Fibroblast of lung (primary cell): ENCODE measurements at regions not wholly inside any gene's neighbourhood (a gene's known extent, or its start where the extent isn't known, plus 50 kb on each side); places are given as distances from the start of the nearest gene placed in this dataset.

ENCODE experiments used
- DNase-seq, 2 donors: peaks; one replicate each; pipeline versions ENCODE4 v3.0.0 to v3.0.0-alpha.2; 2010; ENCODE audit warnings: low read depth in 2 of 2
- H2AFZ ChIP-seq: 2 replicates; pipeline ENCODE4 v1.5.1; 2012; ENCODE audit warnings: low read length, control low read depth, inconsistent platforms
- H3K27ac ChIP-seq: 2 replicates; pipeline ENCODE4 v1.5.1; 2011; ENCODE audit warnings: low read length, control low read depth; ENCODE audit not compliant: insufficient read depth
- H3K27me3 ChIP-seq: 2 replicates; pipeline ENCODE4 v1.5.1; 2011; ENCODE audit warnings: mild to moderate bottlenecking, low read length; ENCODE audit not compliant: control insufficient read depth, insufficient read depth
- H3K36me3 ChIP-seq: 2 replicates; pipeline ENCODE4 v1.5.1; 2011; ENCODE audit warnings: low read length; ENCODE audit not compliant: control insufficient read depth, insufficient read depth
- H3K4me1 ChIP-seq: 2 replicates; pipeline ENCODE4 v1.5.1; 2011; ENCODE audit warnings: low read length; ENCODE audit not compliant: control insufficient read depth, insufficient read depth; ENCODE audit errors: extremely low read depth
- H3K4me2 ChIP-seq: 2 replicates; pipeline ENCODE4 v1.5.1; 2011; ENCODE audit warnings: low read length, control low read depth; ENCODE audit not compliant: insufficient read depth; ENCODE audit errors: extremely low read depth
- H3K4me3 ChIP-seq, 4 experiments: fragments of 200-600 bp in 1 of 4; sonication (generic) in 1 of 4; replicated peaks in 1 of 4; 2 replicates each; pipeline ENCODE4 v1.5.1; 2011 to 2016; ENCODE audit warnings: low read length in 4 of 4, low read depth in 3 of 4, mild to moderate bottlenecking in 3 of 4, control low read depth in 2 of 4, inconsistent platforms in 1 of 4, mixed read lengths in 1 of 4; ENCODE audit not compliant: insufficient read depth in 1 of 4; ENCODE audit errors: control extremely low read depth in 1 of 4
- H3K79me2 ChIP-seq: 2 replicates; pipeline ENCODE4 v1.5.1; 2012; ENCODE audit warnings: mild to moderate bottlenecking, low read length, inconsistent platforms; ENCODE audit not compliant: control insufficient read depth, insufficient read depth
- H3K9ac ChIP-seq: 2 replicates; pipeline ENCODE4 v1.5.1; 2011; ENCODE audit warnings: mild to moderate bottlenecking, low read length, control low read depth; ENCODE audit not compliant: insufficient read depth
- H3K9me3 ChIP-seq: 2 replicates; pipeline ENCODE4 v1.5.1; 2012; ENCODE audit warnings: low read depth, low read length; ENCODE audit not compliant: control insufficient read depth, insufficient read depth
- H4K20me1 ChIP-seq: 2 replicates; pipeline ENCODE4 v1.5.1; 2011; ENCODE audit warnings: low read length; ENCODE audit not compliant: control insufficient read depth, insufficient read depth; ENCODE audit errors: extremely low read depth
- CTCF ChIP-seq, 2 donors: IDR thresholded peaks in 1 of 2; conservative IDR thresholded peaks in 1 of 2; 1 replicate in 1 of 2; 2 replicates in 1 of 2; pipeline ENCODE4 v1.5.1; 2011 to 2012; ENCODE audit warnings: low read length in 2 of 2, control low read depth in 1 of 2, inconsistent platforms in 1 of 2, low read depth in 1 of 2, mild to moderate bottlenecking in 1 of 2
- EZH2 ChIP-seq: IDR thresholded peaks from 2 replicates; pipeline ENCODE4 v1.5.1; 2012; ENCODE audit warnings: low read length, control low read depth, mild to moderate bottlenecking; ENCODE audit errors: missing control alignments

- Histone ChIP-seq H4K20me1 (no peaks in the 10 kb centered on the region), H3K9me3 (no peaks in the 10 kb centered on the region), H3K27me3 (no peaks in the 10 kb centered on the region), H3K4me3 (no peak overlapping the region), H2AFZ (no peak overlapping the region), H3K9ac (no peak overlapping the region), H3K4me1 (no peaks in the 10 kb centered on the region), H3K27ac (no peak overlapping the region), H3K4me2 (no peak overlapping the region), H3K36me3 (no peaks in the 10 kb centered on the region), H3K79me2 (no peaks in the 10 kb centered on the region)
- no peak for TF ChIP-seq CTCF (conservative IDR thresholded peaks at IDR 0.05 in 1 of 2, IDR thresholded peaks at IDR 0.05 in 1 of 2; ENCODE audit: low read depth in 1 of 2, low read length in 2 of 2)
- TF ChIP-seq EZH2, result no peak
- DNase-seq, result no peak
Observed at GRCh38 chr18:24972577-24972976, 379.4 kb downstream of the ZNF521 start.

GRCh38 chr18:24974431-24974830, 377.5 kb downstream of the ZNF521 start:
- Histone ChIP-seq H3K4me3 (no peak overlapping the region), H3K27ac (no peak overlapping the region), H2AFZ (no peak overlapping the region), H3K79me2 (no peaks in the 10 kb centered on the region), H4K20me1 (no peaks in the 10 kb centered on the region), H3K36me3 (no peaks in the 10 kb centered on the region), H3K27me3 (no peaks in the 10 kb centered on the region), H3K9me3 (no peaks in the 10 kb centered on the region), H3K4me2 (no peak overlapping the region), H3K9ac (no peak overlapping the region), H3K4me1 (no peaks in the 10 kb centered on the region)
- no peak for DNase-seq
- TF ChIP-seq EZH2 (no peak), CTCF (conservative IDR thresholded peaks at IDR 0.05 in 1 of 2, IDR thresholded peaks at IDR 0.05 in 1 of 2; ENCODE audit: low read depth in 1 of 2, low read length in 2 of 2) (no peak)

GRCh38 chr18:24975496-24976372, 376.2 kb downstream of the ZNF521 start:
- no peak for DNase-seq
- H3K4me2 ChIP-seq, result no peak overlapping the region
- no peak overlapping the region for H2AFZ ChIP-seq
- H3K27ac ChIP-seq, result no peak overlapping the region
- no peaks in the 10 kb centered on the region for H3K4me1 ChIP-seq
- H3K27me3 ChIP-seq, result no peaks in the 10 kb centered on the region
- H3K36me3 ChIP-seq, result no peaks in the 10 kb centered on the region
- no peak overlapping the region for H3K9ac ChIP-seq
- H4K20me1 ChIP-seq, result no peaks in the 10 kb centered on the region
- H3K79me2 ChIP-seq, result no peaks in the 10 kb centered on the region
- no peak overlapping the region for H3K4me3 ChIP-seq
- TF ChIP-seq EZH2 (no peak), CTCF (conservative IDR thresholded peaks at IDR 0.05 in 1 of 2, IDR thresholded peaks at IDR 0.05 in 1 of 2; ENCODE audit: low read depth in 1 of 2, low read length in 2 of 2) (no peak)
- no peaks in the 10 kb centered on the region for H3K9me3 ChIP-seq
